Posterior vena cava (tissue), 2 donors: ENCODE measurements at regions not wholly inside any gene's neighbourhood (a gene's known extent, or its start where the extent isn't known, plus 50 kb on each side); places are given as distances from the start of the nearest gene placed in this dataset.
"Not testable (repeated sequence)": the region's sequence is repeated elsewhere in the genome, so short reads cannot be mapped to it uniquely, and the experiment has no call there.

Source experiments
- DNase-seq: peaks from one replicate; pipeline ENCODE4 v3.0.0-alpha.2; 2020; ENCODE audit warnings: low spot score
- intact Hi-C, 2 donors: fragments of 100-400 bp; cut with DNase I; formaldehyde crosslinking; loops; one replicate each; pipeline versions ENCODE4 v1.14.1 to v1.14.2; 2022 to 2023
- donor health status: DM: yes; HTN: yes; CAD: no.
- donor health status: DM: yes; HTN: yes; CAD: no.

GRCh38 chr2:131722256-131722655 is 194.6 kb downstream of the CCDC74A start:
- DNase-seq, intact Hi-C loops: not testable (repeated sequence)

- no peak for DNase-seq
- intact Hi-C loops, result no loop called here
These were observed 196.3 kb downstream of the CCDC74A start for GRCh38 chr2:131724019-131724418.

GRCh38 chr2:131728451-131728850 is 200.8 kb downstream of the CCDC74A start:
- DNase-seq, intact Hi-C loops: not testable (repeated sequence)

GRCh38 chr2:131733530-131733929 is 205.8 kb downstream of the CCDC74A start:
- DNase-seq, intact Hi-C loops: not testable (repeated sequence)

GRCh38 chr2:131736406-131736805 is 208.7 kb downstream of the CCDC74A start:
- intact Hi-C loops, DNase-seq: not testable (repeated sequence)

GRCh38 chr2:131738533-131738932 is 210.8 kb downstream of the CCDC74A start:
- intact Hi-C loops, DNase-seq: not testable (repeated sequence)

- intact Hi-C loops, result not testable (repeated sequence)
These were observed 211.3 kb downstream of the CCDC74A start for GRCh38 chr2:131738996-131739434.

GRCh38 chr2:131753640-131754561 is 226.2 kb downstream of the CCDC74A start:
- intact Hi-C loops, result no loop called here
- DNase-seq, result no peak

More at GRCh38 chr2:131738996-131739434, 211.3 kb downstream of the CCDC74A start:
- DNase-seq, result not testable (repeated sequence)

- intact Hi-C loops, result no loop called here
- DNase-seq, result no peak
These were observed 227.4 kb downstream of the CCDC74A start for GRCh38 chr2:131754929-131755720.

GRCh38 chr2:131756141-131756907 is 228.6 kb downstream of the CCDC74A start:
- no peak for DNase-seq
- intact Hi-C loops, result no loop called here

- DNase-seq, intact Hi-C loops: not testable (repeated sequence)
These were observed 231.3 kb downstream of the CCDC74A start for GRCh38 chr2:131758941-131759340.

GRCh38 chr2:131774955-131775555 is 247.4 kb downstream of the CCDC74A start:
- intact Hi-C loops, DNase-seq: not testable (repeated sequence)

- DNase-seq, intact Hi-C loops: not testable (repeated sequence)
These were observed 248.3 kb downstream of the CCDC74A start for GRCh38 chr2:131775903-131776506.

- intact Hi-C loops, DNase-seq: not testable (repeated sequence)
These were observed 252.8 kb downstream of the CCDC74A start for GRCh38 chr2:131780446-131780845.

GRCh38 chr2:131801210-131801744 is 273.6 kb downstream of the CCDC74A start:
- DNase-seq, result no peak
- intact Hi-C loops, result no loop called here

GRCh38 chr2:131801745-131802350 is 274.2 kb downstream of the CCDC74A start:
- peak; percentile 85 for DNase-seq
- intact Hi-C loops, result not testable (repeated sequence)

GRCh38 chr2:131802351-131802836 is 274.7 kb downstream of the CCDC74A start:
- intact Hi-C loops, DNase-seq: not testable (repeated sequence)
